ENCODE measurements at regions not wholly inside any gene's neighbourhood (a gene's known extent, or its start where the extent isn't known, plus 50 kb on each side); places are given as distances from the start of the nearest gene placed in this dataset.

GRCh38 chr6:22078288-22078687 is 218.5 kb downstream of the PRL start:
- CTCF ChIA-PET = interaction anchor here (0.5 kb wide), 1 partner anchor 127 kb away, joined by 3 read pairs; no protein-coding TSS in a partner anchor

GRCh38 chr6:22078802-22079545 is 217.9 kb downstream of the PRL start:
- no peak overlapping the region for H3K27ac Mint-ChIP-seq (ENCODE audit: unreplicated experiment)
- no peaks in the 10 kb centered on the region for H3K27me3 Mint-ChIP-seq (ENCODE audit: unreplicated experiment)

More at GRCh38 chr6:22078288-22078687, 218.5 kb downstream of the PRL start:
- DNase-seq = no peak
- Mint-ChIP-seq H3K4me3 (ENCODE audit: low read depth, unreplicated experiment) (no peak overlapping the region), H3K27me3 (ENCODE audit: unreplicated experiment) (no peaks in the 10 kb centered on the region), H3K27ac (ENCODE audit: unreplicated experiment) (no peak overlapping the region), H3K36me3 (ENCODE audit: insufficient read depth, unreplicated experiment) (no peaks in the 10 kb centered on the region), H3K4me1 (ENCODE audit: low read depth, unreplicated experiment) (no peaks in the 10 kb centered on the region), H3K9me3 (ENCODE audit: low read depth, unreplicated experiment) (no peaks in the 10 kb centered on the region)
- no peak for TF ChIP-seq CTCF (IDR thresholded peaks at IDR 0.05; ENCODE audit: unreplicated experiment)
- no TSS peak for BruUV-seq (replicated peaks)
- intact Hi-C loops (cut with micrococcal nuclease; ENCODE audit: unreplicated experiment) = no loop called here

GRCh38 chr6:22079783-22080182 is 217.1 kb downstream of the PRL start:
- no peak for DNase-seq
- no TSS peak for BruUV-seq (replicated peaks)
- H3K36me3 Mint-ChIP-seq (ENCODE audit: insufficient read depth, unreplicated experiment) = no peaks in the 10 kb centered on the region
- TF ChIP-seq CTCF (IDR thresholded peaks at IDR 0.05; ENCODE audit: unreplicated experiment) = no peak
- CTCF ChIA-PET = interaction anchor here (0.6 to 0.9 kb wide), 3 partner anchors 19 to 103 kb away, joined by 3 to 5 read pairs (median 3); no protein-coding TSS in a partner anchor
- intact Hi-C loops (cut with micrococcal nuclease; ENCODE audit: unreplicated experiment) = no loop called here
- H3K4me3 Mint-ChIP-seq (ENCODE audit: low read depth, unreplicated experiment) = no peak overlapping the region
- H3K4me1 Mint-ChIP-seq (ENCODE audit: low read depth, unreplicated experiment) = no peaks in the 10 kb centered on the region
- H3K27ac Mint-ChIP-seq (ENCODE audit: unreplicated experiment) = no peak overlapping the region
- no peaks in the 10 kb centered on the region for H3K9me3 Mint-ChIP-seq (ENCODE audit: low read depth, unreplicated experiment)
- no peaks in the 10 kb centered on the region for H3K27me3 Mint-ChIP-seq (ENCODE audit: unreplicated experiment)

More at GRCh38 chr6:22078802-22079545, 217.9 kb downstream of the PRL start:
- no TSS peak for BruUV-seq (replicated peaks)
- H3K4me3 Mint-ChIP-seq (ENCODE audit: low read depth, unreplicated experiment) = no peak overlapping the region
- TF ChIP-seq CTCF (IDR thresholded peaks at IDR 0.05; ENCODE audit: unreplicated experiment) = no peak
- CTCF ChIA-PET = interaction anchor here (0.5 kb wide), 1 partner anchor 128 kb away, joined by 3 read pairs; no protein-coding TSS in a partner anchor
- no peaks in the 10 kb centered on the region for H3K4me1 Mint-ChIP-seq (ENCODE audit: low read depth, unreplicated experiment)
- H3K9me3 Mint-ChIP-seq (ENCODE audit: low read depth, unreplicated experiment) = no peaks in the 10 kb centered on the region
- H3K36me3 Mint-ChIP-seq (ENCODE audit: insufficient read depth, unreplicated experiment) = no peaks in the 10 kb centered on the region
- no peak for DNase-seq
- intact Hi-C loops (cut with micrococcal nuclease; ENCODE audit: unreplicated experiment) = no loop called here

GRCh38 chr6:22081709-22082108 is 215.1 kb downstream of the PRL start:
- CTCF ChIA-PET = no interaction called here
- TF ChIP-seq CTCF (IDR thresholded peaks at IDR 0.05; ENCODE audit: unreplicated experiment) = no peak
- Mint-ChIP-seq H3K27ac (ENCODE audit: unreplicated experiment) (no peak overlapping the region), H3K27me3 (ENCODE audit: unreplicated experiment) (no peaks in the 10 kb centered on the region), H3K9me3 (ENCODE audit: low read depth, unreplicated experiment) (peaks cover 3% of the 10 kb centered on the region), H3K4me1 (ENCODE audit: low read depth, unreplicated experiment) (no peaks in the 10 kb centered on the region), H3K36me3 (ENCODE audit: insufficient read depth, unreplicated experiment) (no peaks in the 10 kb centered on the region), H3K4me3 (ENCODE audit: low read depth, unreplicated experiment) (no peak overlapping the region)
- intact Hi-C loops (cut with micrococcal nuclease; ENCODE audit: unreplicated experiment) = no loop called here
- DNase-seq = no peak
- BruUV-seq (replicated peaks) = no TSS peak

Data from Calu3 (cell line).